MG63 (cell line): ENCODE measurements at regions not wholly inside any gene's neighbourhood (a gene's known extent, or its start where the extent isn't known, plus 50 kb on each side); places are given as distances from the start of the nearest gene placed in this dataset.
"Not testable (repeated sequence)": the region's sequence is repeated elsewhere in the genome, so short reads cannot be mapped to it uniquely, and the experiment has no call there.

Experiments used
- DNase-seq: peaks from one replicate; pipeline ENCODE4 v3.0.0-alpha.2; 2020
- H3K27me3 ChIP-seq: fragments of 250-450 bp; sonication (Bioruptor Pico); 2 replicates; pipeline ENCODE4 v1.5.1; 2020; ENCODE audit warnings: mild to moderate bottlenecking, moderate library complexity
- H3K36me3 ChIP-seq: fragments of 250-450 bp; sonication (Bioruptor Pico); 2 replicates; pipeline ENCODE4 v1.5.1; 2020; ENCODE audit warnings: mild to moderate bottlenecking, moderate library complexity
- H3K4me3 ChIP-seq: fragments of 250-450 bp; sonication (Bioruptor Pico); 2 replicates; pipeline ENCODE4 v1.5.1; 2020; ENCODE audit warnings: mild to moderate bottlenecking, moderate library complexity
- H3K9me3 ChIP-seq: fragments of 250-450 bp; sonication (Bioruptor Pico); 2 replicates; pipeline ENCODE4 v1.5.1; 2020; ENCODE audit warnings: mild to moderate bottlenecking, moderate library complexity

DNA sequence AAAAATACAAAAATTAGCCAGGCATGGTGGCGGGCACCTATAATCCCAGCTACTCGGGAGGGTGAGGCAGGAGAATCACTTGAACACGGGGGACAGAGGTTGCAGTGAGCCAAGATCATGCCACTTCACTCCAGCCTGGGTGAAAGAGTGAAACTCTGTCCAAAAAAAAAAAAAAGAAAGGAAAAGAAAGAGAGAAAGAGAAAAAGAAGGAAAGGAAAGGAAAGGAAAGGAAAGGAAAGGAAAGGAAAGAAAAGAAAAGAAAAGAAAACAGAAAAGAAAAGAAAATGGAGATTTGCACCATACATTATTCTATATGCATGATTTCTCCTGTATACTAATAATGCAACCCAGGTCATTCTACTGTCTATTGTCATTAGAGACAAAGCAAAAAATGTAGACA, 421.5 kb downstream of the PCDH19 start:
- not testable (repeated sequence) for H3K4me3 ChIP-seq, DNase-seq

GRCh38 chrX:99973572-99974226, 436.4 kb downstream of the PCDH19 start:
- no peaks in the 10 kb centered on the region for H3K36me3 ChIP-seq
- H3K9me3 ChIP-seq = no peaks in the 10 kb centered on the region
- H3K4me3 ChIP-seq = no peak overlapping the region
- no peaks in the 10 kb centered on the region for H3K27me3 ChIP-seq
- DNase-seq = no peak

More for the DNA sequence above, 421.5 kb downstream of the PCDH19 start:
- not testable (repeated sequence) for H3K27me3 ChIP-seq, H3K36me3 ChIP-seq, H3K9me3 ChIP-seq

GRCh38 chrX:99939883-99940232, 470.2 kb downstream of the PCDH19 start:
- no peaks in the 10 kb centered on the region for H3K9me3 ChIP-seq
- DNase-seq = no peak
- no peaks in the 10 kb centered on the region for H3K36me3 ChIP-seq
- no peak overlapping the region for H3K4me3 ChIP-seq
- no peaks in the 10 kb centered on the region for H3K27me3 ChIP-seq

- H3K36me3 ChIP-seq, H3K9me3 ChIP-seq, DNase-seq, H3K4me3 ChIP-seq, H3K27me3 ChIP-seq: not testable (repeated sequence)
Measured at GRCh38 chrX:99939206-99939882, 470.7 kb downstream of the PCDH19 start.

- H3K36me3 ChIP-seq = no peaks in the 10 kb centered on the region
- DNase-seq = no peak
- no peak overlapping the region for H3K4me3 ChIP-seq
- no peaks in the 10 kb centered on the region for H3K27me3 ChIP-seq
- H3K9me3 ChIP-seq = no peaks in the 10 kb centered on the region
Measured at GRCh38 chrX:99938464-99938863, 471.6 kb downstream of the PCDH19 start.

- H3K9me3 ChIP-seq = no peaks in the 10 kb centered on the region
- H3K4me3 ChIP-seq = no peak overlapping the region
- no peaks in the 10 kb centered on the region for H3K36me3 ChIP-seq
- DNase-seq = no peak
- no peaks in the 10 kb centered on the region for H3K27me3 ChIP-seq
Measured at GRCh38 chrX:99933865-99934264, 476.2 kb downstream of the PCDH19 start.

GRCh38 chrX:99914635-99915034, 495.4 kb downstream of the PCDH19 start:
- DNase-seq = no peak
- Histone ChIP-seq H3K4me3 (no peak overlapping the region), H3K9me3 (no peaks in the 10 kb centered on the region)

GRCh38 chrX:99913611-99914010, 496.5 kb downstream of the PCDH19 start:
- no peaks in the 10 kb centered on the region for H3K27me3 ChIP-seq
- no peak for DNase-seq
- no peaks in the 10 kb centered on the region for H3K9me3 ChIP-seq
- no peak overlapping the region for H3K4me3 ChIP-seq
- no peaks in the 10 kb centered on the region for H3K36me3 ChIP-seq

More at GRCh38 chrX:99914635-99915034, 495.4 kb downstream of the PCDH19 start:
- no peaks in the 10 kb centered on the region for H3K36me3 ChIP-seq
- no peaks in the 10 kb centered on the region for H3K27me3 ChIP-seq

DNA sequence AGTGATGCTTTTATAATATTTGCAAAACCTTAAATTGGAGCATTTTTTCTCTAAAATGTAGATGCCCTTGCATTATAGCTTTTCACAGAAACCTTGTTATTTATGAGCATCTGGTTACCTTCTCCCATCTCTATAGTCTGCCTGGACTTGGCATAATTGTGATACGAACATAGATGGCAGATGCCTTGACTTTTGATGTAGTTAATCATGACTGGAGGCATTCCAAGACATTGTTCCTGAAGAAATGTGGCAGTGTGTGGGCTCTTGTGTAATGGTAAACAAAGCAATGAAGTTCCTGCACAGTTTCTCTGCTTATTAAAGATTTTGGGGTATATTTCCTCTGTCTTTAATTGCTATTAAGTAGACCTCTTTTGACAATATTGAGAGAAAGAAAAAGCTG, 500.1 kb downstream of the PCDH19 start:
- DNase-seq = no peak
- H3K27me3 ChIP-seq = no peaks in the 10 kb centered on the region
- H3K36me3 ChIP-seq = no peaks in the 10 kb centered on the region
- H3K4me3 ChIP-seq = no peak overlapping the region
- H3K9me3 ChIP-seq = no peaks in the 10 kb centered on the region

- no peak for DNase-seq
- H3K36me3 ChIP-seq = no peaks in the 10 kb centered on the region
- no peaks in the 10 kb centered on the region for H3K27me3 ChIP-seq
- H3K9me3 ChIP-seq = no peaks in the 10 kb centered on the region
- no peak overlapping the region for H3K4me3 ChIP-seq
Measured at GRCh38 chrX:99901091-99901490, 509.0 kb downstream of the PCDH19 start.

GRCh38 chrX:99887918-99888317, 522.2 kb downstream of the PCDH19 start:
- no peak overlapping the region for H3K4me3 ChIP-seq
- no peak for DNase-seq
- H3K36me3 ChIP-seq = no peaks in the 10 kb centered on the region
- no peaks in the 10 kb centered on the region for H3K27me3 ChIP-seq
- H3K9me3 ChIP-seq = no peaks in the 10 kb centered on the region

GRCh38 chrX:99857455-99857854, 552.6 kb downstream of the PCDH19 start:
- no peaks in the 10 kb centered on the region; the same call in 1 of the 2 replicates for H3K9me3 ChIP-seq

GRCh38 chrX:99833821-99834220, 576.3 kb downstream of the PCDH19 start:
- Histone ChIP-seq H3K9me3 (no peaks in the 10 kb centered on the region), H3K36me3 (no peaks in the 10 kb centered on the region), H3K27me3 (no peaks in the 10 kb centered on the region), H3K4me3 (no peak overlapping the region)
- no peak for DNase-seq

More at GRCh38 chrX:99857455-99857854, 552.6 kb downstream of the PCDH19 start:
- no peak overlapping the region for H3K4me3 ChIP-seq
- DNase-seq = no peak
- no peaks in the 10 kb centered on the region for H3K36me3 ChIP-seq
- H3K27me3 ChIP-seq = no peaks in the 10 kb centered on the region

- H3K4me3 ChIP-seq = no peak overlapping the region
- no peak for DNase-seq
- H3K27me3 ChIP-seq = no peaks in the 10 kb centered on the region
- H3K9me3 ChIP-seq = no peaks in the 10 kb centered on the region
- no peaks in the 10 kb centered on the region for H3K36me3 ChIP-seq
Measured at GRCh38 chrX:99820197-99820596, 589.9 kb downstream of the PCDH19 start.

- Histone ChIP-seq H3K27me3 (no peaks in the 10 kb centered on the region), H3K36me3 (no peaks in the 10 kb centered on the region)
- no peak for DNase-seq
Measured at GRCh38 chrX:99800016-99800415, 610.1 kb downstream of the PCDH19 start.

DNA sequence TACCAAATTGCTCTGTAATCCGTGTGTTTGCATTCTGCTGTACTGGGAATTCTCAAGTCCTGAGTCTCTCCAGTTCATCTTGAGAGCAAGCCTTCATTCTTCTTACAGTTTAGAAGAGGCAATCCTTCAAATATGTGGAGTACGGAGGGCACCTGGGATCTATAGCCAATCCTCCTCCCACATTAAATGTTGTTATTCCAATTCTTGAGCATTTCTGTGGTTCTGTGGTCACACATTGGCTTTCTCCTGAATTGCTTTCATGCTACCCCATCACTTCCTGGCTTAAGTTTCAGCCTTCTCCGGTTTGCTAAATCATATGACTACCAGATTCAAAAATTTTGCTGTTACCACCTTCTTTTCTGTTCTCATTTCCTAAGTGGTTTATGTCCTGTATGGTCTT, 611.1 kb downstream of the PCDH19 start:
- no peak overlapping the region for H3K4me3 ChIP-seq
- DNase-seq = no peak
- H3K9me3 ChIP-seq = no peaks in the 10 kb centered on the region
- no peaks in the 10 kb centered on the region for H3K36me3 ChIP-seq
- H3K27me3 ChIP-seq = no peaks in the 10 kb centered on the region

More at GRCh38 chrX:99800016-99800415, 610.1 kb downstream of the PCDH19 start:
- Histone ChIP-seq H3K9me3 (no peaks in the 10 kb centered on the region), H3K4me3 (no peak overlapping the region)

DNA sequence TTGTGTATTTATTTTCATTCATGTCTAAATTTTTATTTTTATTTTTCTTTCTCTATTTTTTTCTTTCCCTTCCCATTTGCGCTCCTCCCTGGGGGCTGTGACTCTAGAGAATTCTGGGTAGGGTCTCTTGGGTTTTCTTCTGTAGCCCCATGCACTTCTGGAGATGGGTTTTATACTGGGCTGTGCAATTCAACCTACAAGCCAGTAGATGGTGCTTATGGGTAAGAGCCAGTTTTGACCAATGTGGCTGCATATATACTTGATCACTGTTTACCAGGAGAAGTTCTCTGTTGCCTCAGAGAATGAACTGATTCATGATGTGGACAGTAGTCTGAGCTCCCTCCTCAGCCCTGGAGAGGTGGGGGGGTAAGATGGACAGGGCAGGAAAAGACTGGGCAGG, 614.6 kb downstream of the PCDH19 start:
- Histone ChIP-seq H3K27me3 (no peaks in the 10 kb centered on the region), H3K4me3 (no peak overlapping the region), H3K9me3 (no peaks in the 10 kb centered on the region), H3K36me3 (no peaks in the 10 kb centered on the region)
- no peak for DNase-seq

DNA sequence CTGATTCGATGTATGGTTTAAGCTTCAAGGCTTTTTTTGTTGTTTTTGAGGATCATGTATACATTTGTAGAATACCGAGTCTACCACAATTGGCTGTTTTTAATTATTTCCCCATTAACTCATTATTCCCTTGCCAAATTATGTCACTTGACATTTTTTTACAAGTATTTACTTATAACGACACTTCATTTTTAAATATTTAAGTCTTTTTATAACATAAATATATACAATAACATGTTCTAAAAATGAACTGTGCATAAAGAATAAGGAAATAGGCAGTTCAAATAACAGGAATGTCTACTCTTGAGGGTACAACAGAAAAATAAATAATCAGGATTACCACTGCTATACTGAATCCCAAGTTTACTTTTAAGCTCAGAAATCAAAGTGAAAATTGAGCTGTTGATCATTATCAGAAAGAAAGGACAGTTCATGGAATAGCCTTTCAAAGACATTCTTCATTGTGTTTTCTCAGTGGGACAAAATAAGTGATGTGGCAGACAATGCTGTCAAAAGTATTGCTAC, 627.5 kb downstream of the PCDH19 start:
- Histone ChIP-seq H3K4me3 (no peak overlapping the region), H3K27me3 (no peaks in the 10 kb centered on the region), H3K9me3 (no peaks in the 10 kb centered on the region), H3K36me3 (no peaks in the 10 kb centered on the region)
- DNase-seq = no peak
